ENCODE measurements at regions not wholly inside any gene's neighbourhood (a gene's known extent, or its start where the extent isn't known, plus 50 kb on each side); places are given as distances from the start of the nearest gene placed in this dataset.

- TF ChIP-seq, protein P1, sequence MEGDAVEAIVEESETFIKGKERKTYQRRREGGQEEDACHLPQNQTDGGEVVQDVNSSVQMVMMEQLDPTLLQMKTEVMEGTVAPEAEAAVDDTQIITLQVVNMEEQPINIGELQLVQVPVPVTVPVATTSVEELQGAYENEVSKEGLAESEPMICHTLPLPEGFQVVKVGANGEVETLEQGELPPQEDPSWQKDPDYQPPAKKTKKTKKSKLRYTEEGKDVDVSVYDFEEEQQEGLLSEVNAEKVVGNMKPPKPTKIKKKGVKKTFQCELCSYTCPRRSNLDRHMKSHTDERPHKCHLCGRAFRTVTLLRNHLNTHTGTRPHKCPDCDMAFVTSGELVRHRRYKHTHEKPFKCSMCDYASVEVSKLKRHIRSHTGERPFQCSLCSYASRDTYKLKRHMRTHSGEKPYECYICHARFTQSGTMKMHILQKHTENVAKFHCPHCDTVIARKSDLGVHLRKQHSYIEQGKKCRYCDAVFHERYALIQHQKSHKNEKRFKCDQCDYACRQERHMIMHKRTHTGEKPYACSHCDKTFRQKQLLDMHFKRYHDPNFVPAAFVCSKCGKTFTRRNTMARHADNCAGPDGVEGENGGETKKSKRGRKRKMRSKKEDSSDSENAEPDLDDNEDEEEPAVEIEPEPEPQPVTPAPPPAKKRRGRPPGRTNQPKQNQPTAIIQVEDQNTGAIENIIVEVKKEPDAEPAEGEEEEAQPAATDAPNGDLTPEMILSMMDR (conservative IDR thresholded peaks at IDR 0.05 in 1 of 2, IDR thresholded peaks at IDR 0.05 in 1 of 2; ENCODE audit: low read depth in 1 of 2, low read length in 2 of 2), result no peak
- no peak for TF ChIP-seq EZH2 (IDR thresholded peaks at IDR 0.05; ENCODE audit: low read length, missing control alignments)
Observed at GRCh38 chr2:144666032-144666431, 146.1 kb upstream of the ZEB2 start.

Data from fibroblast of lung (primary cell).